HG02870 (cell line): ENCODE measurements at regions not wholly inside any gene's neighbourhood (a gene's known extent, or its start where the extent isn't known, plus 50 kb on each side); places are given as distances from the start of the nearest gene placed in this dataset.

Experiments
- ATAC-seq: cut with Tn5 transposase; IDR thresholded peaks from one replicate; pipeline ENCODE4 v1.9.1; 2021; ENCODE audit warnings: mild to moderate bottlenecking, moderate library complexity; ENCODE audit not compliant: unreplicated experiment

DNA sequence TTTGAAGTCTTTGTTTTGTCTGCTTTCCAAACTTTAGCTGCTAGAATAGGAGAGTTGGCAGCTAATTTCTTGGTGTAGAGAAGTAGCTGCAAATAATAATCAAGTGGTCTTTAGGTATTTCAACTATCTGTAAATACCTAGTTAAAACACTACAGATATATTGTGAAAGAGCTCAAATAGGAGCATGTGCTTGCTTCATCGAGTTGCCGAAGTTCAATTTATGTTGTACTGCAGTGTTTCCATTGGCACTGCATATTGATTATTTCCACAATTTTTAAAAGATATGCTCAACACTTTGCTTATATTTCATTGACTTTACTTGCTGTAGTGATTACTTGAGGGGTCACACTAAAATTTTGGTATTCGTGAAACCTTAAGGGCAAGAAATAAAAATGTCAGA is 131.6 kb upstream of the BMP4 start:
- no peak for ATAC-seq

GRCh38 chr14:54090274-54090673 is 133.6 kb upstream of the BMP4 start:
- ATAC-seq = no peak

DNA sequence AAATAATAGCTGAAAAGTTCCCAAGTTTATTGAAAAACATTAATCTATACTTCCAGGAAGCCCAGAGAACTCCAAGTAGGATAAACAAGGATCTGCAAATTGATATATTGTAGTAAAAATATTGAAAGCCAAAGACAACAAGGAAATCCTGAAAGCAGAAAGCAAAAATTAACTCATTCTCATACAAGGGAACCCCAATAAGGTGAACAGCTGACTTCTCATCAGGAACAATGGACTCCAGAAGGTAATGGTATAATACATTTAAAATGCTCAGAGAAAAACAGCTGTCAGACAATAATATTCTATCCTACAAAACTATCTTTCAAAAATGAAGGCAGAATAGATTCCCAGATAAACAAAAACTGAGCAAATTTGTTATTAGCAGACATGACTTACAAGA is 138.1 kb upstream of the BMP4 start:
- no peak for ATAC-seq

DNA sequence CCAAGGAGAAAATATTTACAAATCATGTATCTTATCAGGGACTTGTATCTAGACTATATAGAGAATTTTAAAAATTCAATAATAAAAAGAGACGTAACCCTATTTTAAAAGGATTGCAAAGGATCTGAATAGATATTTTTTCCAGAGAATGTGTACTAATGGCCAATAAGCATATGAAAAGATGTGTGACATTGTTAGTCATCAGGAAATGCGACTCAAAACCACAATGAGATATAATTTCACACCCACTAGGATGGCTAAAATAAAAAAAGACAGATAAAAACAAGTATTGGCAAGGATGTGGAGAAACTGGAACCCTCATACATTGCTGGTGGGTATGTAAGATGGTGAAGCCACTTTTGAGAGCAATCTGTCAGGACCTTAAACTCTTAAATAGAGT is 141.9 kb upstream of the BMP4 start:
- ATAC-seq = no peak

- no peak for ATAC-seq
Measured at GRCh38 chr14:54102051-54102456, 145.4 kb upstream of the BMP4 start.

DNA sequence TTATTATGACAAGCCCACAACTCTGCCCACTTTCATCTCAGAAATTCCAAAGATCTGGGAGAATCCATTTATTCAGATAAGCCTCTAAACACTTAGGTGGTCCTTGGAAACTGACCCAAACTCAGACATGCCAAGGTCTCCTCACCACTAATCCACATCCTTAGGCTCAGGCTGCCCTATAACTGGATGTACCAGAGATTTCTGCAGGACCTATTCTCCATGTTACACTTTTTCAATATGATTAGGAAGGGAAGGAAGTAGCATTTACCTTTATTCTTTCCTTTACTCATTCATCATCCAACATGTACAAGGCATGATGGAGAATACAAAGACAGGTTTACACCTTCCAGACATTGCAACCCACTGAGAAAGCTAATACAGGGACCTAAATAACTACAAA is 145.9 kb upstream of the BMP4 start:
- no peak for ATAC-seq

DNA sequence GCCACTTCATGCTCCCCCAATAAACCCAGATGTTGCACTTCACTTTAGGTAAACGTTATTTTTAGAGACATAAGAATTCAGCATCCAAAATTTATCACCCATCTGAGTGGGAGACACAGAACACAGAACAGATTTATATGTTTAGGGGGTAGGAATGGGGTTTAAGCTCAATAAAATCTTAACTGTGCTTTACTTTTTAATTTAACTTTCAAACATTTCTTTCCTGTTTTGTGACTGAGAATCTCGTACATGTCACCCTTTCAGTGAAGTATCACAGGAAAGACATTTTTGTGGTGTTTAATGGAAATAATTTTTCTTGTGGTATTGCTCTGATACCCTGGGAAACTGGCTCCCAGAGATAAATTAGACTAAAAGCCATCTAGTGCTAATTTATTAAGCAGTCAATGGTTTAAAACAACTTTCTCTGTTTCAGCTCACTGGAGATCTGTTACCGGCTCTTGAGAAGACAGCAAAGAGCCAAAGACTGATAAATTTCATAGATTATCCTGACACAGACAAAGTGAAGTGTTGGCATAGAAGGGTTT is 148.0 kb upstream of the BMP4 start:
- ATAC-seq = no peak

- no peak for ATAC-seq
Measured at GRCh38 chr14:54105406-54105805, 148.8 kb upstream of the BMP4 start.

GRCh38 chr14:54105898-54106297 is 149.3 kb upstream of the BMP4 start:
- ATAC-seq = no peak

DNA sequence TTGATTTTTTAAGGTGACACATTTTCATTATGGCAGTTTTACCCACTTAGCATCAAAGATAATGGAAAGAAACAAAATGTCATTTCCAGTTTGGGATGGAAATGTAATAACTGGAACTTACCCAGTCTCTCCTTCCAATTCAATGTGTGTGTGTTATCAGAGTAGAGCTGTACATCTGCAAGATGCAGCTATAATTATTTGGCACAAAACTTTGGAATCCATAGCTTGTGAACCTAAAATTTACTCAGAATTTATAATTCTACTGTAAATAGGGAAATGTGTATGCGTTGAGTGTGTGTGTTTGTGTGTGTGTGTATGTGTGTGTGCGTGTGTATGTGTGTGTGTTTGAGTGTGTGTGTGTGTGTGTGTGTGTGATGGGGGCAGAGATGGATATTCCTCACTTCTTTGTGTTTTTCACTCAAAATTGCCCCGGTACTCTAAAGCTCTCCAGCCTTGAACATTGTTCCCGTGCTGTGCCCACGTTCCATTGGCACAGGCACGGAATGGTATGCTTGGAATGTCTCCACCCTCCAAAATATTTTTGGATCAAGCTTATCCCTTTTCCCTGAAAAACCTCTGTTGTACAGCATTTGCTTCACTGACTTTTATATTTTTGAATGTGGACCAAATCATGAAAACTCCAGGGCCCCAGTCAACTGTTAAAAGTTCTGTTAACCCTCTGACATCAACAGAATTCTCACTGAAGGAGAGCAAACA is 150.2 kb upstream of the BMP4 start:
- no peak for ATAC-seq

- no peak for ATAC-seq
Measured at GRCh38 chr14:54108481-54109471, 152.2 kb upstream of the BMP4 start.

- no peak for ATAC-seq
Measured at GRCh38 chr14:54109521-54110120, 153.0 kb upstream of the BMP4 start.

- no peak for ATAC-seq
Measured at GRCh38 chr14:54114941-54115340, 158.3 kb upstream of the BMP4 start.

- no peak for ATAC-seq
Measured at GRCh38 chr14:54116198-54116885, 159.7 kb upstream of the BMP4 start.

DNA sequence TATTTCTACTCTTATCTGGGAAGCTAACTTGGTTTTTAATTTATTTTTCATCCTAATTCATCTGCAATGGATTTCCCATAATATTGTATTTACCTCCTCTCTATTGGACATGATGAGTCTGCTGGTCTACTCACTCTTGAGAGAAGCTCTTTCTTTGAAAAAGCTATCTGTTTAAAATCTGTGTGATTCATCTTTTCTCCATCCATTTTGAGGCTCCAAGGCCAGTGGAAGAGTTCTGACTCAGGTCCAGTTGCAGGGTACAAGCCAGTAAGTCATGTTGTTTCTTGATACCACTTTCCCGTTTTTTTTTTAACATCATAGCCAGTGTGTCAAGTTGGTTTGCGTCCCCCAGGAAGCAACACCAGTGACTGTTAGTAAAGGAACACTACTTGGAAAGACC is 160.3 kb upstream of the BMP4 start:
- ATAC-seq = no peak

- no peak for ATAC-seq
Measured at GRCh38 chr14:54117396-54117795, 160.8 kb upstream of the BMP4 start.

GRCh38 chr14:54117924-54118323 is 161.3 kb upstream of the BMP4 start:
- ATAC-seq = no peak

DNA sequence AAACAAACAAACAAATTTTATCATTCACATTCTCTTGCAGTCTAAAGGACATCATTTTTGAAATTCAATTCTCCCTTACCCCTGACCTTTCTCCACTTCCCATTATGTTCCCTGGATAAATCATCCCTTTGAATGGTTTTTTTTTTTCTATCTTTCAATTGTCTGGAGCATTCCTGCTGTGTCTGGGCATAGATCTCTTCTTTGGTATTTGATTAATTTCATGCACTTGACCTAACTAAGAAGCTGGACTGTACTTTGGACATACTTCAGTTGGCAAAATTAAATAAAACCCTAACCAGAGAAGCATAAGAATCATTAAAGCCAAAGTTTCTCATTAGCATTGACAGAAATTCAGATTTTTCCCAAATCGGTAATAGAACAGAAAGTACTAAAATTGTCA is 163.6 kb upstream of the BMP4 start:
- ATAC-seq = no peak

- no peak for ATAC-seq
Measured at GRCh38 chr14:54121466-54122027, 164.9 kb upstream of the BMP4 start.

DNA sequence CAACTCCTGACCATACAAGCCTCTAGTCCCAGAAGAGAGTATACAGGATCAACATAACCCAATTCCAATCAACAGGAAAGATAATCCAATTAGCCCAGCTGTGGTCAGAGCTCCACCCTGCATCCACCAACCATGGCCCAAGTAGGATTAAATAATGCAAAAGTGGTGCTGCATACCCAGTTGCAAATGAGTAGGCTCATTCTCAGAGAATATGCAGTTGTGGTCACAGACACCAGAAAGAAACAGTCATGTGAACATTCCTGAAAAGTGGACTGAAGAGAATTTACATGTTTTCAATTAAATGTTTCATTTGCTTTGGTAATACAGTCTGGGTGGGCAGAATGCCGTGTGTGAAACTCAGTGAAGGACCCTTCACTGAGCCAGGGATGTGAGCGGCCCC is 167.2 kb upstream of the BMP4 start:
- no peak for ATAC-seq

GRCh38 chr14:54125109-54125508 is 168.5 kb upstream of the BMP4 start:
- ATAC-seq = no peak
